MG63 (cell line): ENCODE measurements at regions not wholly inside any gene's neighbourhood (a gene's known extent, or its start where the extent isn't known, plus 50 kb on each side); places are given as distances from the start of the nearest gene placed in this dataset.
A peak's percentile ranks its signal among the peaks of the same experiment; 100 is the strongest.
"Not testable (repeated sequence)": the region's sequence is repeated elsewhere in the genome, so short reads cannot be mapped to it uniquely, and the experiment has no call there.

Experiments
- DNase-seq: peaks from one replicate; pipeline ENCODE4 v3.0.0-alpha.2; 2020
- H3K27me3 ChIP-seq: fragments of 250-450 bp; sonication (Bioruptor Pico); 2 replicates; pipeline ENCODE4 v1.5.1; 2020; ENCODE audit warnings: mild to moderate bottlenecking, moderate library complexity
- H3K36me3 ChIP-seq: fragments of 250-450 bp; sonication (Bioruptor Pico); 2 replicates; pipeline ENCODE4 v1.5.1; 2020; ENCODE audit warnings: mild to moderate bottlenecking, moderate library complexity
- H3K4me3 ChIP-seq: fragments of 250-450 bp; sonication (Bioruptor Pico); 2 replicates; pipeline ENCODE4 v1.5.1; 2020; ENCODE audit warnings: mild to moderate bottlenecking, moderate library complexity
- H3K9me3 ChIP-seq: fragments of 250-450 bp; sonication (Bioruptor Pico); 2 replicates; pipeline ENCODE4 v1.5.1; 2020; ENCODE audit warnings: mild to moderate bottlenecking, moderate library complexity

- no peak for DNase-seq
- Histone ChIP-seq H3K36me3 (no peaks in the 10 kb centered on the region), H3K9me3 (no peaks in the 10 kb centered on the region), H3K27me3 (no peaks in the 10 kb centered on the region), H3K4me3 (no peak overlapping the region)
Measured at GRCh38 chr17:70597774-70598173, 428.4 kb downstream of the KCNJ2 start.

GRCh38 chr17:70599198-70599597 lies 429.9 kb downstream of the KCNJ2 start:
- H3K4me3 ChIP-seq, result no peak overlapping the region

DNA sequence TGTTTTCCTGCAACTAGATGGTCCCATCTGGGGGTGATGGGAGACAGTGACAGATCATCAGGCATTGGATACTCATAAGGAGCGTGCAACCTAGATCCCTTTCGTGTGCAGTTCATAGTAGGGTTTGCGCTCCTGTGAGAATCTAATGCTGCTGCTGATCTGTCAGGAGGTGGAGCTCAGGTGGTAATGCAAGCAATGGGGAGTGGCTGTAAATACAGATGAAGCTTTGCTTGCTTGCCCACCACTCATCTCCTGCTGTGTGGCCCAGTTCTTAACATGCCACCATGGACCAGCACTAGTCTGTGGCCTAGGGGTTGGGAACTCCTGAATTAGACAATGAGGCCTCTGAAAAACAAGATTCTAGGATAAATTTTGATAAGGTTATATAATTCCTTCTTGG lies 430.6 kb downstream of the KCNJ2 start:
- H3K4me3 ChIP-seq, H3K36me3 ChIP-seq, H3K27me3 ChIP-seq, DNase-seq, H3K9me3 ChIP-seq: not testable (repeated sequence)

More at GRCh38 chr17:70599198-70599597, 429.9 kb downstream of the KCNJ2 start:
- H3K36me3 ChIP-seq, result no peaks in the 10 kb centered on the region
- DNase-seq, result no peak
- no peaks in the 10 kb centered on the region for H3K27me3 ChIP-seq
- H3K9me3 ChIP-seq, result no peaks in the 10 kb centered on the region

GRCh38 chr17:70603226-70603625 lies 433.9 kb downstream of the KCNJ2 start:
- no peaks in the 10 kb centered on the region for H3K9me3 ChIP-seq
- no peaks in the 10 kb centered on the region for H3K36me3 ChIP-seq
- no peak overlapping the region for H3K4me3 ChIP-seq
- DNase-seq, result no peak
- no peaks in the 10 kb centered on the region for H3K27me3 ChIP-seq

DNA sequence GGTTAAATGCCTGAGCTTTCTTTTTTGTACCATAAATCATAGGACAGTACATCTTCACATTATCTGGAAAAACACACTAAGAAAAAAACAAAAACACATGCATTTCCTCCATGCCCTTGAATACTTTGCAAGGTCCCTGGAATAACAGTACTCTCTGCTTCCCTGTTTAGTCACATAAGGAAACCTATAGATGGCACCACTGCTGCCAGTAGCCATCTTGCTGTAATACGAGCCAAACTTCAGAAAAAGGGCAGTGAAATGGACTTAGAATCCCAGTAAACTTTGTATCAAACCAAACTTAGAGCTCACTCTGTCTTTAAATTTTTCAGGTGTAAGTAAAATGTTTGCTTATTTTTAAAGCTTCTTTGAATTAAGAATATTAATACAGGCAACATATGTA lies 435.5 kb downstream of the KCNJ2 start:
- Histone ChIP-seq H3K4me3 (no peak overlapping the region), H3K9me3 (no peaks in the 10 kb centered on the region), H3K36me3 (no peaks in the 10 kb centered on the region), H3K27me3 (no peaks in the 10 kb centered on the region)
- no peak for DNase-seq

- H3K9me3 ChIP-seq, result no peaks in the 10 kb centered on the region
- no peak overlapping the region for H3K4me3 ChIP-seq
- DNase-seq, result no peak
- H3K36me3 ChIP-seq, result no peaks in the 10 kb centered on the region
- no peaks in the 10 kb centered on the region for H3K27me3 ChIP-seq
Measured at GRCh38 chr17:70606086-70606485, 436.8 kb downstream of the KCNJ2 start.

GRCh38 chr17:70608193-70608592 lies 438.9 kb downstream of the KCNJ2 start:
- no peak for DNase-seq

DNA sequence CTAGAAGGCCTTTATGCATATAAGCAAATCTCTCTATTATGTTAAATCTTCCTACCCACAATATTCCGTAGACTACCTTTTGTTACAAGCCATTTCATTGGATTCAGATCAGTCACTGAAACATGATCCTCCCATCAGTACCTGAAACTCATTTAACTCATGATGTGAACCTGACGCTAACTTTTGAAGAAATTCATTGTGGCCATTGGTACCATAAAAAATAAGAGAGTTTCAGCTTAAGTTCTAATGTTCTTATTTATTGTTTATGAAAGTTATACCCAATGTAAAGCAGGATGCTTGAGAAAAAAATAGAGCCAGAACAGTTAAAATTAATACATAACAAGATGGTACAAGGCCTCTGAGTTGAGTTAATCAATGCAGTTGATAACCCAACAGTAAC lies 439.6 kb downstream of the KCNJ2 start:
- Histone ChIP-seq H3K4me3 (no peak overlapping the region), H3K27me3 (no peaks in the 10 kb centered on the region), H3K36me3 (no peaks in the 10 kb centered on the region), H3K9me3 (no peaks in the 10 kb centered on the region)
- no peak for DNase-seq

More at GRCh38 chr17:70608193-70608592, 438.9 kb downstream of the KCNJ2 start:
- H3K4me3 ChIP-seq, result no peak overlapping the region
- no peaks in the 10 kb centered on the region for H3K36me3 ChIP-seq
- no peaks in the 10 kb centered on the region for H3K9me3 ChIP-seq
- no peaks in the 10 kb centered on the region for H3K27me3 ChIP-seq

- Histone ChIP-seq H3K27me3 (no peaks in the 10 kb centered on the region), H3K4me3 (no peak overlapping the region), H3K36me3 (no peaks in the 10 kb centered on the region), H3K9me3 (no peaks in the 10 kb centered on the region)
- no peak for DNase-seq
Measured at GRCh38 chr17:70609566-70609965, 440.2 kb downstream of the KCNJ2 start.

DNA sequence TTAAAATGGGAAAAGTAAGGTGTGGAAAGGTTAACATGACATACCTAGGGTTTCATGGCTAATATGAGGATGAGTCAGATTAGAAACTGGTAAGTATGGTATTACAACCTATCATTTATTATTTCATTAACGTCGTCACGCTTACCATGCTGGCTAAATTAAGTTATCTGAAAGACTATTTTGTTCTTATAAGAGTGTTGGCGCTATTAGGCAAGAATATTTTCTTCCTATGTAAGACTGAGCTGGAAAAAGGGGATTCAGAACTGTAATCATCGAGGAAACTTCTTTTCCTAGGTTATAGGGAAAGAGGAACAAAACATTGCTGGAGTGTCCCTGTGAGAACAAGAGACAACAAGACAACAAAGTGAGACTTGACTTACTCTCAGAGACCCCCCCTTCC lies 440.8 kb downstream of the KCNJ2 start:
- Histone ChIP-seq H3K4me3 (no peak overlapping the region), H3K27me3 (no peaks in the 10 kb centered on the region), H3K9me3 (no peaks in the 10 kb centered on the region), H3K36me3 (no peaks in the 10 kb centered on the region)
- DNase-seq, result no peak

DNA sequence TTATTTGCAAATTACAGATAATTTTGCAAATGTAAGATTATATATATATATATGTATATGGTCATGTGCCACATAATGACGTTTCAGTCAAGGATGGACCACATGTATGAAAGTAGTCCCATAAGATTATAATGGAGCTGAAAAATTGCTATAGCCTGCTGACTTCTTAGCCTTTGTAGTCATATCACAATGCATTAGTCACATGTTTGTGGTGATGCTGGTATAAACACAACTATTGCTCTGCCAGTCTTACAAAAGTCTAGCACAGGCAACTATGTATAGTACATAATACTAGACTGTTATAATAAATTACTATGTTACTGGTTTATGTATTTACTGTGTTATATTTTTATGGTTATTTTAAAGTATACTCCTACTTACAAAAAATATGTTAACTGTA lies 444.3 kb downstream of the KCNJ2 start:
- DNase-seq, result no peak
- Histone ChIP-seq H3K4me3 (no peak overlapping the region), H3K27me3 (no peaks in the 10 kb centered on the region), H3K36me3 (no peaks in the 10 kb centered on the region), H3K9me3 (no peaks in the 10 kb centered on the region)

- no peaks in the 10 kb centered on the region for H3K27me3 ChIP-seq
- H3K36me3 ChIP-seq, result no peaks in the 10 kb centered on the region
- H3K4me3 ChIP-seq, result no peak overlapping the region
- no peaks in the 10 kb centered on the region for H3K9me3 ChIP-seq
- DNase-seq, result no peak
Measured at GRCh38 chr17:70615831-70616230, 446.5 kb downstream of the KCNJ2 start.

GRCh38 chr17:70618641-70619040 lies 449.3 kb downstream of the KCNJ2 start:
- H3K27me3 ChIP-seq, result no peaks in the 10 kb centered on the region

DNA sequence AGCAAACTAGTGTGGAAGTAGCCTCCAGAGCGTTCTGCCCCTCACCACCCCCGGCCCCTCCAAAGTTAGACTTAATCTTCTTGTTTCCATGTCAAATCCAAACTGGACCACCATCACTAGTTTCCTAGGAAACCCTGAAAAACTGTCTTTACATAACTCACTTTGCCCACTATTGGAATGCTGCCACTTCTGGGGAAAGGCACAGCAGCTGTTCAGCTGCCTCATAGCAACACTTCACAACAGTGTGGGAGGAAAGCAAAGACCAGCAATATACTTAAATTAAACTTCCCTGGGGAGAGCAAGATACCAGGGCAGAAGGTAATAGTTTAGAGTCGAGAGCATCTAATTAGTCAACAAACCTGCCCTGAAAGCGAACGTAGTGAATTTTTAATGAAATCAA lies 452.2 kb downstream of the KCNJ2 start:
- Histone ChIP-seq H3K4me3 (no peak overlapping the region), H3K36me3 (no peaks in the 10 kb centered on the region), H3K9me3 (no peaks in the 10 kb centered on the region), H3K27me3 (no peaks in the 10 kb centered on the region)
- peak; percentile 5 for DNase-seq

More at GRCh38 chr17:70618641-70619040, 449.3 kb downstream of the KCNJ2 start:
- no peak for DNase-seq
- no peaks in the 10 kb centered on the region for H3K36me3 ChIP-seq
- no peaks in the 10 kb centered on the region for H3K9me3 ChIP-seq
- H3K4me3 ChIP-seq, result no peak overlapping the region

GRCh38 chr17:70622368-70623260 lies 453.3 kb downstream of the KCNJ2 start:
- Histone ChIP-seq H3K4me3 (no peak overlapping the region), H3K27me3 (no peaks in the 10 kb centered on the region), H3K9me3 (no peaks in the 10 kb centered on the region), H3K36me3 (no peaks in the 10 kb centered on the region)
- peak; percentile 51 for DNase-seq

DNA sequence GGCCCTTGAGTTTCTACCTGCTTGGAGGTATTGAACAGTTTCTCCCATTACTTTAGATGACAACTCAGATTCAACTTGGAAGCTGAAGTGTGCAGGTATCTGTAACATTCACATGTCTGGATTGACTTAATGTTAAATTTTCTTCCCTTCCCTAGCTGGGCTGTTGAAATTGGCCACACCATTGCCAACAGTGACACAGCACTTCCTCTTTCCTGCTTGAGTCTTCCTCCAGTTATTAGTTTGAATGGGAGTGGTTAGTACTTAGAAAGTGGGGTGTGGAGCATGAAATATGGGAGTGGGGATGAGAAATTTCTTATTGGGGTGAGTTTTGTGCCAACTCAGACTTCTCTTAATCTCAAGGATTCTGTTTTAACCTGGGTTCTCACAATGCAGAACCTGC lies 454.9 kb downstream of the KCNJ2 start:
- no peaks in the 10 kb centered on the region for H3K36me3 ChIP-seq
- H3K27me3 ChIP-seq, result no peaks in the 10 kb centered on the region
- H3K4me3 ChIP-seq, result no peak overlapping the region
- no peaks in the 10 kb centered on the region for H3K9me3 ChIP-seq
- no peak for DNase-seq

DNA sequence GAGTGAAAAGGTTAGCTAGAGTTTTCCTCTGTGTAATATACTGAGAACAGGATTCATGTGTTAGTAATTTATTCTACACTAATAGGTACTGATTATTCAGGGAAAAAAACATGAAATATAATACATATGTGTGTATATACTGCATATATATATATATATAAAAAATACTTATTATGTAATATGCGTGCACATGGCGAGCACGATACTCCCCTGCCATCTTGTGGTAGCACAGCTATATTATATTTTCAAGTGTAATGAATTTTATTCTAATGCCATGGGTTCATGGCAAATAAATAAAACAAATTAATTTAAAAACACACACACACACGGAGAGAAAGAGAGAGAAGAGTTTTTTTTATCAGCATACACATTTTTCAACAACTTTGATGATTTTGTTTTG lies 460.6 kb downstream of the KCNJ2 start:
- Histone ChIP-seq H3K9me3 (no peaks in the 10 kb centered on the region), H3K36me3 (no peaks in the 10 kb centered on the region), H3K4me3 (no peak overlapping the region), H3K27me3 (no peaks in the 10 kb centered on the region; the same call in 1 of the 2 replicates)
- DNase-seq, result peak; percentile 5

GRCh38 chr17:70636517-70637133 lies 467.3 kb downstream of the KCNJ2 start:
- Histone ChIP-seq H3K9me3 (no peaks in the 10 kb centered on the region), H3K27me3 (no peaks in the 10 kb centered on the region; the same call in none of the 2 replicates), H3K36me3 (no peaks in the 10 kb centered on the region), H3K4me3 (no peak overlapping the region)
- no peak for DNase-seq
